GM18873 (cell line): ENCODE measurements at regions not wholly inside any gene's neighbourhood (a gene's known extent, or its start where the extent isn't known, plus 50 kb on each side); places are given as distances from the start of the nearest gene placed in this dataset.

Experiments used
- ATAC-seq: cut with Tn5 transposase; IDR thresholded peaks from one replicate; pipeline ENCODE4 v1.9.1; 2021; ENCODE audit warnings: mild to moderate bottlenecking, moderate library complexity, moderate number of reproducible peaks; ENCODE audit not compliant: unreplicated experiment, low FRiP score

GRCh38 chr13:34561033-34561432 lies 381.0 kb upstream of the NBEA start:
- ATAC-seq, result no peak

GRCh38 chr13:34567597-34567996 lies 374.5 kb upstream of the NBEA start:
- no peak for ATAC-seq

- ATAC-seq, result no peak
Observed at GRCh38 chr13:34570698-34571353, 371.2 kb upstream of the NBEA start.

- ATAC-seq, result no peak
Observed at GRCh38 chr13:34571716-34572115, 370.4 kb upstream of the NBEA start.

- ATAC-seq, result no peak
Observed at GRCh38 chr13:34577051-34577450, 365.0 kb upstream of the NBEA start.

GRCh38 chr13:34578471-34578870 lies 363.6 kb upstream of the NBEA start:
- no peak for ATAC-seq

GRCh38 chr13:34578917-34579316 lies 363.2 kb upstream of the NBEA start:
- no peak for ATAC-seq

- ATAC-seq, result no peak
Observed at GRCh38 chr13:34583181-34583580, 358.9 kb upstream of the NBEA start.

- ATAC-seq, result no peak
Observed at GRCh38 chr13:34587576-34587975, 354.5 kb upstream of the NBEA start.

- no peak for ATAC-seq
Observed at GRCh38 chr13:34588362-34588761, 353.7 kb upstream of the NBEA start.

GRCh38 chr13:34589581-34589980 lies 352.5 kb upstream of the NBEA start:
- ATAC-seq, result no peak

- no peak for ATAC-seq
Observed at GRCh38 chr13:34591129-34591528, 350.9 kb upstream of the NBEA start.

GRCh38 chr13:34591900-34592529 lies 350.1 kb upstream of the NBEA start:
- ATAC-seq, result no peak

GRCh38 chr13:34593658-34594057 lies 348.4 kb upstream of the NBEA start:
- ATAC-seq, result no peak

- ATAC-seq, result no peak
Observed at GRCh38 chr13:34594507-34594906, 347.6 kb upstream of the NBEA start.

- ATAC-seq, result no peak
Observed at GRCh38 chr13:34608331-34608730, 333.7 kb upstream of the NBEA start.

GRCh38 chr13:34611671-34612070 lies 330.4 kb upstream of the NBEA start:
- no peak for ATAC-seq

GRCh38 chr13:34617473-34618083 lies 324.5 kb upstream of the NBEA start:
- ATAC-seq, result no peak

- no peak for ATAC-seq
Observed at GRCh38 chr13:34618654-34619053, 323.4 kb upstream of the NBEA start.

- no peak for ATAC-seq
Observed at GRCh38 chr13:34619326-34619725, 322.7 kb upstream of the NBEA start.

GRCh38 chr13:34620074-34620850 lies 321.8 kb upstream of the NBEA start:
- ATAC-seq, result no peak
